DOHH2 (cell line): ENCODE measurements at regions not wholly inside any gene's neighbourhood (a gene's known extent, or its start where the extent isn't known, plus 50 kb on each side); places are given as distances from the start of the nearest gene placed in this dataset.
"Not testable (repeated sequence)": the region's sequence is repeated elsewhere in the genome, so short reads cannot be mapped to it uniquely, and the experiment has no call there.

ENCODE experiments used
- CTCF ChIP-seq: fragments of 200-600 bp; sonication (generic); IDR thresholded peaks from one replicate; pipeline ENCODE4 v1.5.1; 2014; ENCODE audit warnings: antibody characterized with exemption, mild to moderate bottlenecking, low read depth, low read length; ENCODE audit not compliant: poor library complexity, severe bottlenecking
- EZH2phosphoT487 ChIP-seq: fragments of 200-600 bp; sonication (generic); IDR thresholded peaks from 2 replicates; pipeline ENCODE4 v1.6.1; 2017; ENCODE audit warnings: borderline replicate concordance, mild to moderate bottlenecking, antibody characterized with exemption, low read length, moderate library complexity, mixed read lengths

- TF ChIP-seq CTCF, EZH2phosphoT487: not testable (repeated sequence)
Measured at GRCh38 chr1:214870426-214870825, 212.1 kb upstream of the KCNK2 start.
